Activated B cell treated with CpG ODN at 0.5 μM for 24 hours (primary cell): ENCODE measurements at regions not wholly inside any gene's neighbourhood (a gene's known extent, or its start where the extent isn't known, plus 50 kb on each side); places are given as distances from the start of the nearest gene placed in this dataset.

Experiments
- ATAC-seq: fragments of 200-7000 bp; cut with Tn5 transposase; one replicate; pipeline ENCODE4 v1.10.0; 2021; ENCODE audit warnings: low read depth, mild to moderate bottlenecking, moderate library complexity
- CTCF ChIA-PET: fragments of 350-600 bp; sonication (Branson Sonifier 250); formaldehyde crosslinking; loops from one replicate; lab custom pipeline; 2021; ENCODE audit warnings: antibody characterized with exemption; lab: Charles Lee
- POLR2A ChIA-PET: fragments of 350-600 bp; sonication (Branson Sonifier 250); formaldehyde crosslinking; loops from one replicate; lab custom pipeline; 2021; ENCODE audit warnings: antibody characterized with exemption; lab: Charles Lee
- DNase-seq: peaks from one replicate; pipeline ENCODE4 v3.0.0; 2022
- H3K27ac Mint-ChIP-seq: one replicate; pipeline ENCODE4 v1.8.0; 2020; ENCODE audit warnings: mixed read lengths
- H3K27me3 Mint-ChIP-seq: one replicate; pipeline ENCODE4 v1.8.0; 2021; ENCODE audit warnings: mixed read lengths
- H3K36me3 Mint-ChIP-seq: one replicate; pipeline ENCODE4 v1.8.0; 2021; ENCODE audit warnings: low read depth, mixed read lengths
- H3K4me1 Mint-ChIP-seq: one replicate; pipeline ENCODE4 v1.8.0; 2021; ENCODE audit warnings: mixed read lengths
- H3K4me3 Mint-ChIP-seq: one replicate; pipeline ENCODE4 v1.8.0; 2020; ENCODE audit warnings: mild to moderate bottlenecking, mixed read lengths
- H3K9me3 Mint-ChIP-seq: one replicate; pipeline ENCODE4 v1.8.0; 2020; ENCODE audit warnings: mixed read lengths
- CTCF ChIP-seq: fragments of 200-600 bp; IDR thresholded peaks from one replicate; pipeline ENCODE4 v1.8.0; 2022; ENCODE audit warnings: antibody characterized with exemption, mild to moderate bottlenecking
- intact Hi-C: fragments of 100-400 bp; cut with micrococcal nuclease; formaldehyde crosslinking; loops from one replicate; pipeline ENCODE4 v1.15.1; 2024

DNA sequence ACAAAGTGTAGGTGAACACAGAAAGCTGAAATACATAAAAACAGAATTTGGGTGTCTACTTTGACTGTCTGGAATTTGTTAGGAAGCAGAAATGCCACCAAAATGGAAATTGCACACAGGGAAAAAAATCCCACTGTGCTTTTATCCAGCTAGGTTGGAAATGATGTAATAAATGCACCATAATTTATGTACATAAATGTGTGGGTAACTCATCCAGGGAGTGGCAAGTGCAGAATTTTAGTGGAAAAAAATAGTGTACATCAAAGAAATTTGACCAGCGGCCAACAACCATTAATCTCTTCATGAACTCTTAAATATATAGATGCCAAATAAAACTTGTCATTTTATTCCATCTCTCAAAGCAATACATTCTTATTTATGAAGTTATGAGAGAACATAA, 105.6 kb downstream of the LLPH start:
- Mint-ChIP-seq H3K4me1 (no peaks in the 10 kb centered on the region), H3K4me3 (no peak overlapping the region), H3K27ac (no peak overlapping the region), H3K9me3 (no peaks in the 10 kb centered on the region), H3K27me3 (peaks cover 8% of the 10 kb centered on the region), H3K36me3 (no peaks in the 10 kb centered on the region)
- no peak for TF ChIP-seq CTCF
- ChIA-PET CTCF (no interaction called here), POLR2A (no interaction called here)
- ATAC-seq (no peak), DNase-seq (no peak)
- intact Hi-C loops, result no loop called here

- no peak for TF ChIP-seq CTCF
- ATAC-seq, result no peak
- H3K36me3 Mint-ChIP-seq, result no peaks in the 10 kb centered on the region
- intact Hi-C loops, result no loop called here
- POLR2A ChIA-PET, result no interaction called here
- H3K9me3 Mint-ChIP-seq, result no peaks in the 10 kb centered on the region
- no peaks in the 10 kb centered on the region for H3K4me1 Mint-ChIP-seq
- no peak overlapping the region for H3K27ac Mint-ChIP-seq
- CTCF ChIA-PET, result no interaction called here
- DNase-seq, result no peak
- peaks cover 10% of the 10 kb centered on the region for H3K27me3 Mint-ChIP-seq
- no peak overlapping the region for H3K4me3 Mint-ChIP-seq
Measured at GRCh38 chr12:66020481-66020880, 110.1 kb downstream of the LLPH start.

DNA sequence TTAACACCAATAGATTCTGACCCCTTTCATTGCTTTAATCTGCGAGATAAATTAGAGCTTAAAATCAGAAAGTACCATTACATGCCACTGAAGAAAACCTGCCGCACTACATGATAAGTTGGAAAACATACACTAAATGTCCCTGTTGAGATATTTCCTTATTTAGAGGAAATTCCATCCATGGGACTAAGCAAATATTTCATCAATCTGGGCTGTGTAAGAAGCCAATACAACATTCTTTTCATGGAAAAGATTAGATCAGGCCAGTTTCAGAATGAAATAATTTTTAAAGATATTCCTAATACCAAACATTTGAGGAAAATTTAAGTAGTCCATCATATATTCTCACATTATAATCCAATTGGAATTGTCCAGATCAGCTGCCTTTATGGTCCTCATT, 112.8 kb downstream of the LLPH start:
- ChIA-PET CTCF (no interaction called here), POLR2A (no interaction called here)
- H3K36me3 Mint-ChIP-seq, result no peaks in the 10 kb centered on the region
- no peaks in the 10 kb centered on the region for H3K4me1 Mint-ChIP-seq
- DNase-seq, result no peak
- intact Hi-C loops, result no loop called here
- no peaks in the 10 kb centered on the region for H3K9me3 Mint-ChIP-seq
- no peak for TF ChIP-seq CTCF
- ATAC-seq, result no peak
- peaks cover 6% of the 10 kb centered on the region for H3K27me3 Mint-ChIP-seq
- H3K4me3 Mint-ChIP-seq, result no peak overlapping the region
- no peak overlapping the region for H3K27ac Mint-ChIP-seq
